NOMO-1 treated with DMSO at 0.1 percent for 48 hours (cell line): ENCODE measurements at regions not wholly inside any gene's neighbourhood (a gene's known extent, or its start where the extent isn't known, plus 50 kb on each side); places are given as distances from the start of the nearest gene placed in this dataset.

ENCODE experiments used
- DNase-seq: peaks from one replicate; lab custom pipeline; 2025; ENCODE audit not compliant: unreplicated experiment; lab: John Stamatoyannopoulos, UW

DNA sequence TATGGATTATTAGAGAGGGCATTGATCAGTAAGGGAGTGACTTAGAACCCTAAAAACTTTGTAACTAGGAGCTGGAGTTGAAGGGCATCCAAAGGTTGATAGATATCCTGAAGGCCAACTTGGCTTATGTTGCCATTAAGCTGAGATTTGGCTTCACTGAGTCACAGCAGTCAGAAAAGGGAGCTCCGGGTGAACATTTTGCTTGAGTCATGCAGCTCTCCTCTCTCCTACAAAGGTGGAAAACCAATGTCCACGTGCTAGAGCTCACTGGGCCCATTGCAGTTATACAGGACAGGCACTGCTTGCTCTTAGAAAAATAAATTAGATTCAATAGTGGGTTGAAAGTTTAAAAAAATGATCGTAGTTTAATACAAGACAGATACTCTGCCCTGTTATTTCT is 87.3 kb upstream of the LRIG3 start:
- DNase-seq = no peak

DNA sequence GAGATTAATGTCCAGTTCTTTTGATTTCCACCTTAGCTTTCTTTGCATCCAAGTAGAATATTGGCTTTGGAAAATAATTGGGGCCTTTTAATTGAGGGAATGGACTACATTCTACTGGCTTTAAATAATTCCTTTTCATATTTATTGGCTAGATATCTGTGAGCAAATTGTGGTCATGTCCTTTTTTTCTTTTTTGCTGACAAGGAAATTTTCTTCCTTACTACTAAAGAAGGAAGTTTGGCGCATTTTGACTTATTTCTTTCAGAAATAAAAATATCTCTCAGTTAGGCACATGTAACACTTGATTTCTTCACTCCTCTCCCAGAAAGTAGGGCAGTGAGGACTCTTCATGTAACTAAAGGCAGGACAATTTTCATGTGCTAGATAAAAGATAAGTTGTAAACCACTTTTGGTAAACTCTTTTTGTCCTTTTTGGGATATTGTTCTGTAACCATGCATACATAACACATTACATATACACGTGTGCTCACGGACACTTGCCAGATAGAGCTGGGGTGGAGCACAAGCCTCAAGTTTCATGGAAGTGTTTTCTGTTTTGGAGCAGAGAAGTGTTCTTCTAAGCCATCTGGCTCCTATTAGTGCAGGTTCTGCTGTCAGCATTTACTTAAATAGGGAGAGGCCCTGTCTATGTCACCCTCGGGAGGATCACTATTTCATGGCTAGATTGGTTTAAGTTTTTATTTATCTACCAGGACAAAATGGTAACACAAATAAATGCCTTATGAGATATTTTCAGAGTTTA is 85.1 kb upstream of the LRIG3 start:
- no peak for DNase-seq

DNA sequence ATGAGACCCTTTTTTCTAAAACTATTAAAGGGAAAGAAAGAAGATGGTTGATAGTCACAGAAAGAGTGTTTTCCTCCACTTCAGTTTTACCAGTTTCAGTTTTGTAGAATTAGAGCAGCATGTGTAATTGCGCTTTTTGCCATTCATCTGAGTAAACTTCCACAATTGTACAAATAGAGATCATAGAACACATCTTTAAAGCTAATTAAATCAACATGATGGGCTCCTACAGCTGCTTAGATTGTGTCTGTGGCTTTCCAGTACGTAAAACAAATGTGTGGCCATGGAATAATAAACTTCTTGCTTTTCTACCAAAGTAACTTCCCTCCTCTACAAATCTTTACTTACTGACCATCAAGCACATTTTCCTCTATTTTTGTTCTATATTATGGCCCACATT is 84.2 kb upstream of the LRIG3 start:
- DNase-seq = no peak

DNA sequence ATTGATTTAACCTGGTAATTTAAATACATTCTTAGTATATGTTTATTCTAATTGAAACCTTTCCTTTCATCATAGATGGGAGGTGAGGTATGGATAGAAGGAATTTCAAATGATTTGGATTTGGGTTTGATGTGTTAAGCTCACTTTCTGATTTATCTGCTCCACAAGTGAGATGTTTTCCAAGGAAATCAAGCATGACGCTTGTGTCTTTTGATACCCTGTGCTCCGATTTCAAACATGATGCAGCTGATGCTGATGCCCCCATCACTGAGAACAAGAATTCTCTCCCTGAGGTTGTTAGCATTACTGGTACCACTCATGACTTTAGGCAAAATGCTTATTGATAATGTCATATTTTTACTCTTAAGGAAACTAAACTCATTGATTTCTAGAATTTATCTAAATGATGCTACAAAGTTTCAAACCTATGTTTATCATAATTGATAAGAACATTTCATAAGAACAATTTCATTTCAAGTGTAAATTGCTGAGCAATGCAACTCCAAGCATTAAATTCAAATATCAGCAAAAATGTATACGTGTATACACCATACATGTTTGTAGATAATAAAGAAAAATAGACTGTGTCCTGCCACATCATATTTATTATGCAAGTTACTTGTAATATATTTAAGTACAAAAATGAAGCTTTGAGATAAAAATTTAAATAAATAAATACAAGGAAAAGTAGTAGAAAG is 75.5 kb upstream of the LRIG3 start:
- no peak for DNase-seq

DNA sequence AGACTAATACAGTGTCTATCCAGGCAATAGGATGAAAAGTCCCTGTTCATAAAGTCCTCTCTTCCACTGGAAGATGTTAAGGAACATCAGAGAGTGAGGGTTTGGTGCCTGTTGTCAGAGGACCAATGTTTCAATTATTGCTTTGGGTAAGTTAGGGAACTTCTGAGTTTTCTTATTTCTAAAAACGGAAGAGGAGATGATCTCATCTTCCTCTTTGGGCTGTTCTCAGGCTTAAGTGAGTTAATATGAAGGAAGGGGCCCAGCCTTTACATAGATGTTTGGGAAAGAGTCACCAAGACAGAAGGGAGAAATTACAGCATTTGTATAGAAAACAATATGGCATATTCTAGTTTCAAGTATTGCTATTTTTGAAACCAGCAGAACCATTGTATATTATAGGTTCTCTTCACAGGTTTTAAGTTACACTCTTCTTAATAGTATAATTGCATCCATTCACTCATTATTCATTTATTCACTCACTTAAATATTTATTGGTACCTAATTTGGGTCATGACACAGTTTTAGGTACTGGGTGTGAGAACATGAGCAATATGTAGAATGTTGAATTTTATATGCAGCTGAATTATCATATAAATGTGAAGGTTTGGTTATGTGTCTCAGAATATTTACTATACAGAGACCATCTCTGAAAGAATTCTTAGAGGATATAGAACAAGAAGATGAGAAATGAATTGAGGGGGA is 68.5 kb upstream of the LRIG3 start:
- DNase-seq = no peak

DNA sequence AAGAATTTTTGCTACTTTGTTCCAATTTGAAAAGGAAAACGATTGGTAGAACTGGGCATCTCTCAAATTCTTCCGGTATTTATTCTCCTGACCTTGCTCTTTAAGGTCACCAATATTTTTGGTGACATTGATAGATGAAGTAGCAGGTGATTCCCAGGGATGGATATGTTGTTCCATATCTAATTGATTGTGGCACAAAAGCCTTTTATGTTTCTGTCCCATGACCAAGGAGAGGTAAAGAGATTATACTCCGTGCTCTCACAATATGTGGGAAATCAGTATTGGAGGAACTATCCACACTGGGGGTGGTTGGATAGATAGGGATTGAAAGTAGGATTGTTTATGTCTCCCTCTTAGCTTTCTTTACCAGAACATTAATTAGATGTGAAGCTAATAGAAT is 61.7 kb upstream of the LRIG3 start:
- DNase-seq = no peak

DNA sequence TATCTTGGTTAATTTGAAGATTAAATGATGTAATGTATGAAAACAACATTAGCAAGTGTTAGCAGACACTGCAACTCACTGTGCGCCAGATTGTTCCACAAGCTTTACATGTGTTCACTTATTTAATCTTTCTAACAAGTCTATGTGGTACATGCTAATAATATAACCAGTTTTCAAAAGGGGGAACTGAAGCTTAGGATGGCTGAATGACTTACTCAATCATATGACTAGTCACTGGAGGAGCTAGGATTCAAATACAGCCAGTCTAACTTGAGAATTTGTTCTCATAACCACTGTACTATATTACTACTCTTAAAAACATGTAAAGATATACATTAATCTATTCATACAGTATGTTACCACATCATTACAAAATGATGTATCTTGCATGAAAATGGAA is 60.5 kb upstream of the LRIG3 start:
- no peak for DNase-seq

DNA sequence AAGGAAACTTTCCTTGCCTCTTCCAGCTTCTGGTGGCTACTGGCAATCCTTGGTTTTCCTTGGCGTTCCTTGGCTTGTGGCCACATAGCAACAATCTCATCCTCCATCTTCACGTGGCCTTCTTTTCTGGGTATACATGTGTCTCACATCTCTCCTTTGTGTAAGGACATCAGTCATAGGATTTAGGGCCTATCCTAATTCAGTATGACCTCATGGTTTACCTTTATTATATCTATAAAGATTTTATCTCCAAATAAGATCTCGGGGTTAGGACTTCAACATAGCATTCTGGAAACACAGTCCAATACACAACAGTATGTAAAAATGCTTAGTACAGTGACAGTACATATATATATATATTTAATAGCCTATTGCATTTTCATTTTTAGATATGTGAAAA is 58.4 kb upstream of the LRIG3 start:
- no peak for DNase-seq

DNA sequence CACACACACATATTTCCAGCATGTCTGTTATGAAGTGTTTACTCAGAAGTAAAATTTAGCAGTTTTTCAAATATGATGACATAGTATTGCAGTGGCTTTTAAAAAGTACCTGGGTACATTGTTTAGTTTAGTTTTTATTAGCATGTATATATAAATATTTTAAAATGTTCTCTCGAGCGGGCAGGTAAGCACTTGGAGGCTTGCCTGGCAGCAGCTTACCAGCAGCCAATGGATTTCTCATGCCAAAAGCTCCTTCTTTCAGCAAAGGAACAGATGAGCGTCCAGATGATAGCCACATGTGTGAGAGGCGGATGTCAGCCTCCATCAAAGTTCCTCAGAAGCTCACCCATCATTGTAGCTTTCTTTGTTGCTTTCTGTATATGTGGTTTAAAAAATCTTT is 57.2 kb upstream of the LRIG3 start:
- DNase-seq = no peak

DNA sequence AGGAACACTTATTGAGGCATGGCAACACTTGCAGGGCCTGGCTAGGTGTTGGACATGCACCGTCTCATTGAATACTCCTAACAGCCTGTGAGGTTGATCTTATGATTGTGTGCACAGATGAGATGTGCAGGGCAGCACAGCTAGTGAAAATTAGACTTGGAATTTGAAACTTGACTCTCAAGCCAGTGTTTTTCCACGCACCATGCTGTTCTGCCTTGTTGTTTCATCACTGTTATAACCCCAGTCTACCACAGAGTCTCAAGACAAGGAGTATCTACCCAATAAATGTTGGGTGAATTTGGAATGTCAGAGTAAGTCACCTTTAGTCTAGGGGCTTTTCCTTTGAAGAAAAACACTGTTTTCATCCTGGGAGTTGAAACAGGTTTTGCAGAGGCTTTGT is 55.8 kb upstream of the LRIG3 start:
- no peak for DNase-seq
